ENCODE measurements at regions not wholly inside any gene's neighbourhood (a gene's known extent, or its start where the extent isn't known, plus 50 kb on each side); places are given as distances from the start of the nearest gene placed in this dataset.

- DNase-seq (ENCODE audit: low read depth): no peak
- no peak overlapping the region for H3K4me3 ChIP-seq (ENCODE audit: low read length)
- TF ChIP-seq CTCF (IDR thresholded peaks at IDR 0.05; ENCODE audit: insufficient read depth, low read depth, low read length, missing control alignments): no peak
Measured at GRCh38 chr12:34393821-34394150, 371.5 kb downstream of the ALG10 start.

- TF ChIP-seq CTCF (IDR thresholded peaks at IDR 0.05; ENCODE audit: insufficient read depth, low read depth, low read length, missing control alignments): no peak
- H3K4me3 ChIP-seq (ENCODE audit: low read length): no peak overlapping the region
- no peak for DNase-seq (ENCODE audit: low read depth)
Measured at GRCh38 chr12:34394211-34395055, 372.1 kb downstream of the ALG10 start.

GRCh38 chr12:34395056-34396005, 373.0 kb downstream of the ALG10 start:
- H3K4me3 ChIP-seq (ENCODE audit: low read length): no peak overlapping the region
- TF ChIP-seq CTCF (IDR thresholded peaks at IDR 0.05; ENCODE audit: insufficient read depth, low read depth, low read length, missing control alignments): no peak

DNA sequence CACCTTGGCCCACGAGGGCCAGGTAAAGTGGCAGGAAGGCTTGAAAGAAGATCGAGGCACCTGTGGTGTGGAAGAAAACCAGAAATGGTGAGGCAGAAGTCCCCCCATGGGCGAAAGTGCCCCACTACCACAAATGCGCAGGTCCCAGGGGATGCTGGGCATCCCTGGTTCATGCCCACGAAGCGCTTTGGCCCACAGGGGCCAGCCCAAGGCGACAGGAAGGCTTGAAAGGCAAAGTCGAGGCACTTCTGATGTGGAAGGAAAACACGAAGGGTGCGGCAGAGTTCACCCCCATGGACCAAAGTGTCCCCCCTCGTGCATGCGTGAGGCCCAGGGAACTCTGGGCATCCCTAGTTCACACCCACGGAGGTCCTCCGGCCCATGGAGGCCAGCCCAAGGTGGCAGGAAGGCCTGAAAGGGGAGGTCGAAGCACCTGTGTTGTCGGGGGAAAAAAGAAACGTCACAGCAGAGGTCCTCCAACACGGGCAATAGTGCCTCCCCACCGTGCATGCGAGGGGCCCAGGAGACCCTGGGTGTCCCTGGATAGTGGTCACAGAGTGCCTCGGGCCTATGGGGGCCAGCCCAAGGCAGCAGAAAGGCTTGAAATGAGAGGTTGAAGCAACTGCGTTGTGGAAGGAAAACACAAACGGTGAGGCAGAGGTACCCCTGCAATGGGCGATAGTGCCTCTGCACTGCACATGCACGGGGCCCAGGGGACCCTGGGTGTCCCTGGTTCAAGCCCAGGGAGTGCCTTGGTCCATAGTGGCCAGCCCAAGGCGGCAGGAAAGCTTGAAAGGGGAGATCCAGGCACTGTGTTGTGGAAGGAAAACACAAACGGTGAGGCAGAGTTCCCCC, 373.9 kb downstream of the ALG10 start:
- no peak for DNase-seq (ENCODE audit: low read depth)
- no peak for TF ChIP-seq CTCF (IDR thresholded peaks at IDR 0.05; ENCODE audit: insufficient read depth, low read depth, low read length, missing control alignments)
- H3K4me3 ChIP-seq (ENCODE audit: low read length): no peak overlapping the region

More at GRCh38 chr12:34395056-34396005, 373.0 kb downstream of the ALG10 start:
- no peak for DNase-seq (ENCODE audit: low read depth)

- no peak for TF ChIP-seq CTCF (IDR thresholded peaks at IDR 0.05; ENCODE audit: insufficient read depth, low read depth, low read length, missing control alignments)
- DNase-seq (ENCODE audit: low read depth): no peak
- no peak overlapping the region for H3K4me3 ChIP-seq (ENCODE audit: low read length)
Measured at GRCh38 chr12:34396861-34397590, 374.7 kb downstream of the ALG10 start.
